Stimulated activated CD4-positive, alpha-beta T cell treated with anti-CD3 and anti-CD28 coated beads, TNF-alpha, amount 100 ng/mL, for 48 hours (primary cell): ENCODE measurements at regions not wholly inside any gene's neighbourhood (a gene's known extent, or its start where the extent isn't known, plus 50 kb on each side); places are given as distances from the start of the nearest gene placed in this dataset.
"Not testable (repeated sequence)": the region's sequence is repeated elsewhere in the genome, so short reads cannot be mapped to it uniquely, and the experiment has no call there.

Experiments
- DNase-seq, 3 donors: peaks; one replicate each; pipeline ENCODE4 v3.0.0-alpha.2; 2020; ENCODE audit warnings: low read depth in 3 of 3

GRCh38 chr4:137468836-137469235 lies 63.5 kb downstream of the PCDH18 start:
- DNase-seq, result no peak

- DNase-seq, result no peak
Measured at GRCh38 chr4:137467537-137467936, 64.8 kb downstream of the PCDH18 start.

- no peak for DNase-seq
Measured at GRCh38 chr4:137463377-137464003, 68.8 kb downstream of the PCDH18 start.

GRCh38 chr4:137455647-137456321 lies 76.5 kb downstream of the PCDH18 start:
- DNase-seq, result no peak

- no peak for DNase-seq
Measured at GRCh38 chr4:137454767-137455166, 77.5 kb downstream of the PCDH18 start.

- no peak for DNase-seq
Measured at GRCh38 chr4:137452799-137453198, 79.5 kb downstream of the PCDH18 start.

GRCh38 chr4:137451172-137451825 lies 81.0 kb downstream of the PCDH18 start:
- DNase-seq, result no peak

GRCh38 chr4:137448402-137448801 lies 83.9 kb downstream of the PCDH18 start:
- no peak for DNase-seq

GRCh38 chr4:137446071-137446470 lies 86.2 kb downstream of the PCDH18 start:
- DNase-seq, result no peak

GRCh38 chr4:137443031-137443800 lies 89.1 kb downstream of the PCDH18 start:
- no peak for DNase-seq

GRCh38 chr4:137432446-137433311 lies 99.6 kb downstream of the PCDH18 start:
- DNase-seq, result no peak

- DNase-seq, result no peak
Measured at GRCh38 chr4:137430171-137430570, 102.1 kb downstream of the PCDH18 start.

- no peak for DNase-seq
Measured at GRCh38 chr4:137427411-137427810, 104.9 kb downstream of the PCDH18 start.

- no peak for DNase-seq
Measured at GRCh38 chr4:137425281-137425680, 107.0 kb downstream of the PCDH18 start.

- DNase-seq, result no peak
Measured at GRCh38 chr4:137422666-137423065, 109.6 kb downstream of the PCDH18 start.

- no peak for DNase-seq
Measured at GRCh38 chr4:137421796-137422195, 110.5 kb downstream of the PCDH18 start.

- DNase-seq, result no peak
Measured at GRCh38 chr4:137420901-137421396, 111.3 kb downstream of the PCDH18 start.

GRCh38 chr4:137417676-137418075 lies 114.6 kb downstream of the PCDH18 start:
- DNase-seq, result no peak

GRCh38 chr4:137414802-137415201 lies 117.5 kb downstream of the PCDH18 start:
- no peak for DNase-seq

GRCh38 chr4:137408527-137409177 lies 123.6 kb downstream of the PCDH18 start:
- no peak for DNase-seq

- not testable (repeated sequence) for DNase-seq
Measured at GRCh38 chr4:137405833-137406232, 126.5 kb downstream of the PCDH18 start.
